OCI-LY3 (cell line): ENCODE measurements at regions not wholly inside any gene's neighbourhood (a gene's known extent, or its start where the extent isn't known, plus 50 kb on each side); places are given as distances from the start of the nearest gene placed in this dataset.

ENCODE experiments used
- H2AFZ ChIP-seq: fragments of 200-600, 300-600 bp; shearing (Covaris generic); 2 replicates; pipeline ENCODE4 v1.6.0; 2014; ENCODE audit warnings: antibody characterized with exemption, low read depth, low read length
- H3K27ac ChIP-seq: fragments of 200-600, 300-600 bp; sonication (generic); 2 replicates; pipeline ENCODE4 v1.5.1; 2014; ENCODE audit warnings: mild to moderate bottlenecking, low read length, moderate library complexity, mixed read lengths
- H3K27me3 ChIP-seq: fragments of 200-600, 300-600 bp; sonication (generic); 2 replicates; pipeline ENCODE4 v1.6.1; 2014; ENCODE audit warnings: low read depth, low read length, mixed read lengths
- H3K36me3 ChIP-seq: fragments of 200-600, 300-600 bp; sonication (generic); replicated peaks from 2 replicates; pipeline ENCODE3; 2014; ENCODE audit warnings: low read depth, low read length, mixed read lengths
- H3K4me1 ChIP-seq: fragments of 300-600, 200-600 bp; sonication (generic); 2 replicates; pipeline ENCODE4 v1.6.1; 2014; ENCODE audit warnings: low read length, mixed read lengths
- H3K4me2 ChIP-seq: fragments of 200-600, 300-600 bp; sonication (generic); 2 replicates; pipeline ENCODE4 v1.6.1; 2014; ENCODE audit warnings: low read length, mixed read lengths
- H3K4me3 ChIP-seq: fragments of 300-600, 200-600 bp; sonication (generic); 2 replicates; pipeline ENCODE4 v1.5.1; 2014; ENCODE audit warnings: antibody characterized with exemption, mild to moderate bottlenecking, low read length, moderate library complexity
- H3K79me2 ChIP-seq: fragments of 300-600, 200-600 bp; shearing (Covaris generic); 2 replicates; pipeline ENCODE4 v1.6.1; 2014; ENCODE audit warnings: mild to moderate bottlenecking, low read length, mixed read lengths
- H3K9ac ChIP-seq: fragments of 300-600, 200-600 bp; shearing (Covaris generic); 2 replicates; pipeline ENCODE4 v1.6.0; 2014; ENCODE audit warnings: mild to moderate bottlenecking, low read length, moderate library complexity
- H3K9me3 ChIP-seq: fragments of 200-600, 300-600 bp; shearing (Covaris generic); 2 replicates; pipeline ENCODE4 v1.6.1; 2014; ENCODE audit warnings: low read length, mixed read lengths; ENCODE audit not compliant: insufficient read depth
- H4K20me1 ChIP-seq: fragments of 200-600, 300-600 bp; sonication (generic); 2 replicates; pipeline ENCODE4 v1.6.1; 2016; ENCODE audit warnings: low read length, mixed read lengths; ENCODE audit not compliant: insufficient read depth
- CTCF ChIP-seq: fragments of 200-600, 300-600 bp; sonication (generic); IDR thresholded peaks from 2 replicates; pipeline ENCODE4 v1.5.1; 2014; ENCODE audit warnings: antibody characterized with exemption, low read length, low read depth
- EZH2phosphoT487 ChIP-seq: fragments of 200-600 bp; shearing (Covaris generic); IDR thresholded peaks from 2 replicates; pipeline ENCODE4 v1.6.1; 2018; ENCODE audit warnings: antibody characterized with exemption, mixed run types, low read depth

GRCh38 chr2:88818381-88818780 lies 126.9 kb downstream of the RPIA start:
- no peak overlapping the region for H3K27ac ChIP-seq
- no peak overlapping the region for H2AFZ ChIP-seq
- H3K4me3 ChIP-seq: no peak overlapping the region
- no peak for TF ChIP-seq EZH2phosphoT487
- TF ChIP-seq CTCF: no peak
- H4K20me1 ChIP-seq: no peaks in the 10 kb centered on the region
- H3K79me2 ChIP-seq: no peaks in the 10 kb centered on the region
- no peak overlapping the region for H3K9ac ChIP-seq
- no peaks in the 10 kb centered on the region for H3K4me1 ChIP-seq
- no peaks in the 10 kb centered on the region for H3K27me3 ChIP-seq
- H3K4me2 ChIP-seq: no peak overlapping the region
- H3K9me3 ChIP-seq: no peaks in the 10 kb centered on the region; the same call in 1 of the 2 replicates
- no peaks in the 10 kb centered on the region for H3K36me3 ChIP-seq

DNA sequence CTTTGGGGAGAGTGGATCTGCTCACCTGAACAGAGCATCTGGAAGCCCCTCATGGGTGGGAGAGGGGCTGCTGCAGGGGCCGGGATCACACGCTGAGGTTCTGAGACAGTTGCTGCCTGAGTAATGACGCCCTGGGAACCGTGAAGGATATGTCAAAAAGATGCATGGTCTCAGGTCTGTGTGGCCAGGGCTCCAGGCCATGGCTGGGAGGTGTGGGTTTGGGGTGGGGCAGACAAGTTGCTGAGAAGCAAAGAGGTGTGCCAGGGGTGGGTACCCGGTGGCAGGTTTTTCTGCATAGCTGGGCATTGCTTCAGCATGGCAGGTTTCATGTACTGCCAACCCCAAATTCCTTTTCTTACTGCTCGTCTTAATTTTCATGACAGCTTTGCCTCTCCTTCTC lies 133.5 kb downstream of the RPIA start:
- no peaks in the 10 kb centered on the region for H3K36me3 ChIP-seq
- no peak overlapping the region for H3K9ac ChIP-seq
- TF ChIP-seq CTCF: no peak
- no peak for TF ChIP-seq EZH2phosphoT487
- peaks cover 2% of the 10 kb centered on the region; the same call in 1 of the 2 replicates for H3K27me3 ChIP-seq
- H4K20me1 ChIP-seq: no peaks in the 10 kb centered on the region
- no peak overlapping the region for H3K4me2 ChIP-seq
- no peaks in the 10 kb centered on the region for H3K9me3 ChIP-seq
- H3K4me1 ChIP-seq: no peaks in the 10 kb centered on the region
- no peak overlapping the region for H3K4me3 ChIP-seq
- H3K79me2 ChIP-seq: no peaks in the 10 kb centered on the region
- H2AFZ ChIP-seq: no peak overlapping the region
- no peak overlapping the region for H3K27ac ChIP-seq

- Histone ChIP-seq H3K36me3 (no peaks in the 10 kb centered on the region), H3K9me3 (no peaks in the 10 kb centered on the region), H3K4me1 (no peaks in the 10 kb centered on the region), H3K4me3 (no peak overlapping the region), H3K4me2 (no peak overlapping the region), H3K27ac (no peak overlapping the region), H3K79me2 (no peaks in the 10 kb centered on the region), H3K9ac (no peak overlapping the region), H3K27me3 (peaks cover 8% of the 10 kb centered on the region; the same call in 1 of the 2 replicates), H2AFZ (no peak overlapping the region), H4K20me1 (no peaks in the 10 kb centered on the region)
- TF ChIP-seq CTCF (no peak), EZH2phosphoT487 (no peak)
These were observed 134.9 kb downstream of the RPIA start for GRCh38 chr2:88826399-88826798.

- H3K4me2 ChIP-seq: no peak overlapping the region
- TF ChIP-seq EZH2phosphoT487: no peak
- no peak for TF ChIP-seq CTCF
- no peak overlapping the region for H2AFZ ChIP-seq
- H3K4me3 ChIP-seq: no peak overlapping the region
- no peaks in the 10 kb centered on the region for H3K4me1 ChIP-seq
- H4K20me1 ChIP-seq: no peaks in the 10 kb centered on the region
- no peak overlapping the region for H3K9ac ChIP-seq
- H3K27me3 ChIP-seq: peaks cover 8% of the 10 kb centered on the region; the same call in 1 of the 2 replicates
- H3K27ac ChIP-seq: no peak overlapping the region
- no peaks in the 10 kb centered on the region for H3K79me2 ChIP-seq
- H3K36me3 ChIP-seq: no peaks in the 10 kb centered on the region
- H3K9me3 ChIP-seq: peaks cover 5% of the 10 kb centered on the region; the same call in 1 of the 2 replicates
These were observed 136.3 kb downstream of the RPIA start for GRCh38 chr2:88827821-88828220.
